Ovary (tissue), 7 donors: ENCODE measurements at regions not wholly inside any gene's neighbourhood (a gene's known extent, or its start where the extent isn't known, plus 50 kb on each side); places are given as distances from the start of the nearest gene placed in this dataset.

Experiments
- DNase-seq, 5 donors: peaks; one replicate each; pipeline ENCODE4 v3.0.0-alpha.2; 2019 to 2020
- H3K27ac ChIP-seq, 2 donors: fragments of 200-600 bp; one replicate each; pipeline versions ENCODE4 v1.5.1 to v1.8.0; 2019 to 2022
- H3K27me3 ChIP-seq: fragments of 200-600 bp; one replicate; pipeline ENCODE4 v1.8.0; 2022
- H3K36me3 ChIP-seq: fragments of 200-600 bp; sonication (generic); one replicate; pipeline ENCODE4 v1.5.1; 2019
- H3K4me1 ChIP-seq: one replicate; pipeline ENCODE4 v1.8.1; 2013; ENCODE audit warnings: mild to moderate bottlenecking, moderate library complexity; ENCODE audit not compliant: insufficient read depth
- H3K4me3 ChIP-seq: fragments of 200-600 bp; sonication (generic); one replicate; pipeline ENCODE4 v1.5.1; 2017
- H3K9me3 ChIP-seq, 2 donors: fragments of 200-600 bp in 1 of 2; sonication (generic) in 1 of 2; one replicate each; pipeline versions ENCODE4 v1.5.1 to v1.8.1; 2013 to 2019; ENCODE audit warnings: mild to moderate bottlenecking in 1 of 2, moderate library complexity in 1 of 2
- EP300 ChIP-seq: sonication (generic); formaldehyde crosslinking; IDR thresholded peaks from one replicate; pipeline ENCODE4 v1.6.1; 2017; ENCODE audit warnings: antibody characterized with exemption
- POLR2A ChIP-seq: fragments of 450-650 bp; IDR thresholded peaks from one replicate; pipeline ENCODE4 v1.6.1; 2017; ENCODE audit warnings: antibody characterized with exemption, mild to moderate bottlenecking, moderate library complexity
- WGBS, 3 donors: extraction: QIAGEN DNeasy Blood & Tissue Kit in 1 of 3; methylation state at CpG; one replicate each; pipeline versions ENCODE4 v1.1.5 to v1.1.7; 2013 to 2017; 5-methylcytosine and 5-hydroxymethylcytosine counted together
- intact Hi-C, 4 donors: fragments of 100-400 bp; cut with DNase I; formaldehyde crosslinking; loops; one replicate each; pipeline versions ENCODE4 v1.11.0 to v1.15.1; 2022 to 2023
- TF ChIP-seq, protein P1 (sequence below), 3 donors: fragments of 450-650 bp in 2 of 3; fragments of 200-600 bp in 1 of 3; IDR thresholded peaks; one replicate each; pipeline versions ENCODE4 v1.5.1 to v1.8.0; 2016 to 2022; ENCODE audit warnings: antibody characterized with exemption in 3 of 3, mild to moderate bottlenecking in 1 of 3
- donor health status: DM: no; HTN: no; CAD: no; lungs with moderate emphysema.
- donor health status: DM: no; HTN: no; CAD: no.
- donor health status: Bipolar disorder and iron deficiency.
- donor health status: DM: no; HTN: no; CAD: no.
- donor health status: DM: yes; HTN: yes; CAD: no.

DNA sequence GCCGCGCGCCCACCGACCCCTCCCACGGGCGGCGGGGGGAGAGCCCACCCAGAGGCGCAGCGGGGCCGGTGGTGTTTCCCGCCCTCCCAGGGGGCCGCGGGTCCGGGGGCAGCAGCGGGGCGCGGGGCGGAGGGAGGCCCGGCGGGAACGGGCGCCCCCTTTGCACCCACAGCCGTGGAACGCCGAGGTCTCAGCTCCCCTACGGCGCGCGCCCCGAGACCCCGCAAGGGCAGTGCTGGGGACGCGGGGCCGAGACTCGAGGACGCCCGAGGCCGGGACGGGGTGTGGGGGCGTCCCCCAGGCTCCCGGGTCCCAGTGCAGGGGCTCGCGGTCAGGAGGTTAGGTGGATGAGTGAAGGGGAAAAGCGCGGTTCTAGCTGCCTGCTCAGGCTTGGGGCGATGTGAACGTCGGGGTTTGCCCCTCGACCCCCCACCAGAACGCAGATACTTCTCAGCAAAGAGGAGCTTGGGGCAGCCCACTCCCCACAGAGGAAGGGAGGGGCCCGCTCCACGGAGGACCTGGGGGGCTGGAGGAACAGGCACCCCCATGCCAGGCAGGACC is 65.5 kb upstream of the BHLHE23 start:
- Histone ChIP-seq H3K36me3 (no peaks in the 10 kb centered on the region), H3K27ac (no peak overlapping the region), H3K4me3 (no peak overlapping the region), H3K27me3 (no peaks in the 10 kb centered on the region), H3K4me1 (no peaks in the 10 kb centered on the region), H3K9me3 (peaks cover 0 to 12% of the 10 kb centered on the region in 2 donors)
- intact Hi-C loops, result no loop called here
- DNase-seq, result peak in 2 of 5 donors; percentile 3 to 19
- no peak for TF ChIP-seq EP300
- TF ChIP-seq, protein P1, sequence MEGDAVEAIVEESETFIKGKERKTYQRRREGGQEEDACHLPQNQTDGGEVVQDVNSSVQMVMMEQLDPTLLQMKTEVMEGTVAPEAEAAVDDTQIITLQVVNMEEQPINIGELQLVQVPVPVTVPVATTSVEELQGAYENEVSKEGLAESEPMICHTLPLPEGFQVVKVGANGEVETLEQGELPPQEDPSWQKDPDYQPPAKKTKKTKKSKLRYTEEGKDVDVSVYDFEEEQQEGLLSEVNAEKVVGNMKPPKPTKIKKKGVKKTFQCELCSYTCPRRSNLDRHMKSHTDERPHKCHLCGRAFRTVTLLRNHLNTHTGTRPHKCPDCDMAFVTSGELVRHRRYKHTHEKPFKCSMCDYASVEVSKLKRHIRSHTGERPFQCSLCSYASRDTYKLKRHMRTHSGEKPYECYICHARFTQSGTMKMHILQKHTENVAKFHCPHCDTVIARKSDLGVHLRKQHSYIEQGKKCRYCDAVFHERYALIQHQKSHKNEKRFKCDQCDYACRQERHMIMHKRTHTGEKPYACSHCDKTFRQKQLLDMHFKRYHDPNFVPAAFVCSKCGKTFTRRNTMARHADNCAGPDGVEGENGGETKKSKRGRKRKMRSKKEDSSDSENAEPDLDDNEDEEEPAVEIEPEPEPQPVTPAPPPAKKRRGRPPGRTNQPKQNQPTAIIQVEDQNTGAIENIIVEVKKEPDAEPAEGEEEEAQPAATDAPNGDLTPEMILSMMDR (IDR thresholded peaks at IDR 0.05), result no peak
- no peak for TF ChIP-seq POLR2A
- WGBS, 3 donors, result 3 to 5% (median 3%) methylated on average over 32 to 52 of the region's 52 CpGs

DNA sequence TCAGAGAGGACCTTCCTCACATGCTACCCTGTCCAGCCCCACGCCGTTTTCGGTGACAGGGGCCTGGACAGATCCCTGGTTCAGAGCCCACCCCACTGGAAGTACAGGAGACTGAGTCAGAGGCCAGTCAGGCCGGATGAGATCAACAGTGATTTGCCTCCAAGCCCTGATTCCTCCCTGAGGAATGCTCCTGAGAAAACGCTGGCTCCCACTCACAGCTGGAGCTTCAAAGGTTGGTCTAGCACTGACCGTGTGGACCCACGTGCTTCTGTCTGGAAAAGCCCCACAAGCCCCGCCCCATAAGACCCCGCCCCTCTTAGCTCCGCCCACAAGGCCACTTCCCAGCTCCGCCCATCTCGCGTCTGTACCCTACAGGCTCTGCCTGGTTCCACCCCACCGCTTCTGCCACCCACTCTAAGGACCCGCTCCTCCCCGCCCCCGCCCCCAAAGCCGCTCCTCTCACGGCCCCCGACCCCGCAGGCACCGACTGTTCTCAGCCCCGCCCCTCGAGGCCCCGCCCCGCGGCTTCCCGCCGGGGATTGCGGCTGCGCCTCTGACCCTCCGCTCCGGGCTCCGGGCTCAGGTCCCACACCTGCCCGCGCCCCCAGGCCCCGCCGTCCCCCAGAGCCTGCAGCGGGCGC is 64.9 kb upstream of the BHLHE23 start:
- intact Hi-C loops, result no loop called here
- H3K27ac ChIP-seq, result no peak overlapping the region
- H3K4me3 ChIP-seq, result no peak overlapping the region
- H3K27me3 ChIP-seq, result no peaks in the 10 kb centered on the region
- DNase-seq, result peak in 1 of 5 donors; percentile 20
- WGBS, 3 donors, result 8 to 14% (median 10%) methylated on average over 21 to 40 of the region's 40 CpGs
- H3K36me3 ChIP-seq, result no peaks in the 10 kb centered on the region
- TF ChIP-seq EP300, result no peak
- no peak for TF ChIP-seq POLR2A
- TF ChIP-seq, protein P1 (IDR thresholded peaks at IDR 0.05), result no peak
- no peaks in the 10 kb centered on the region for H3K4me1 ChIP-seq
- H3K9me3 ChIP-seq, result peaks cover 0 to 12% of the 10 kb centered on the region in 2 donors

DNA sequence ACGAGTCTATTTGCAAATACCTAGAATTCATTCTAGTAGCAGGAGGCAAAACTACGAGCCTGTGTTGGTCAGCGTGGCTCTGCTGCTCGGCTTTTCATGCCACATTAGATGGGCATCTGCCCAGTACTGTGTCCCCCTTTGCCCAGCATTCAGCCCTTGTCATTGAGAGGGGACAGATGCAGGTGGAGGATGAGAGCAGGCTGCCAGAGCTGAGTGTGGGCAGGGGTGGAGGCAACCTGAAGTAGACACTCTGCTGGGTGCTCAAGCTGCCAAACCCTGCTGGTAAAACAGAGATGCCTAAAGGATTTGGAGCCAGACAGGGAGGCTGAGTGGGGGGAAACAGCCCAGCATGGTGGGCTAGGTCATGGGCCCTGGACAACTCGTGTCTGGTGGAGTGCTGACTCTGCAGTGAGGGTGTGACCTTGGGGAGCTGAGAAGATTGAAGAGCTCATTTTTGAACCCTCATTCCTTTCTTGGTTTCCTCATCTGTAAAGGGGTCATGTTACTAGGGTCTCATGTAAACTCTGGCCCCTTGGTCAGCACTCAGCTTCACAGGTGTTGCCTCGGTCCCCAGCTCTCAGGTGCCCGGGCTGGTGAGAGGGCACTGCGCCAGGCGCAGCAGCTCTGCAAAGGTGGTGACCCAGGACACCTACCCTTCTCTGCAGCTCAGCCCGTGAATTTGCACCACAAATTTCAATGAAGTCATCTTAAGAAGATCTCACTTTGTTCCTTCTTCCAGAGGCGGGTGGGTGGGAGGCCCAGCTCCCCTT is 64.2 kb upstream of the BHLHE23 start:
- Histone ChIP-seq H3K4me3 (no peak overlapping the region), H3K27me3 (no peaks in the 10 kb centered on the region), H3K36me3 (no peaks in the 10 kb centered on the region), H3K4me1 (no peaks in the 10 kb centered on the region), H3K27ac (no peak overlapping the region), H3K9me3 (peaks cover 0 to 8% of the 10 kb centered on the region in 2 donors)
- WGBS, 3 donors, result 72 to 86% (median 78%) methylated on average over 11 of the region's 11 CpGs
- TF ChIP-seq EP300 (no peak), POLR2A (no peak)
- no peak for DNase-seq
- intact Hi-C loops, result no loop called here

DNA sequence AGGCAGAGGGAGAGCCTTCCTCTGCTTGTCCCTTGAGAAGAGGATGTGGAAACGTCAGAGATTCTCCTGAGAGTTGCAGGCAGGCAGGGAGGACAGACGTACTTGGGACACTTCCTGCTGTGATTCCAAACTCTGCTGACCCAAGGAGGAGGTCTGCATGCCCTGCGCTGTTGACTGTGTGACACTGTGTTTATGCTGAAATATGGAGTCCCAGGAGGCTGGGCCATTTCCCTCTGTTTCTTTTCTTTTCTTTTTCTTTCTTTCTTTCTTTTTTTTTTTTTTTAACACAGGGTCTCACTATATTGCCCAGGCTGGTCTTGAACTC is 63.5 kb upstream of the BHLHE23 start:
- no peaks in the 10 kb centered on the region for H3K4me1 ChIP-seq
- TF ChIP-seq EP300 (no peak), POLR2A (no peak)
- TF ChIP-seq, protein P1 (IDR thresholded peaks at IDR 0.05), result no peak
- H3K36me3 ChIP-seq, result no peaks in the 10 kb centered on the region
- no peak overlapping the region for H3K4me3 ChIP-seq
- no peaks in the 10 kb centered on the region for H3K27me3 ChIP-seq
- no peak overlapping the region for H3K27ac ChIP-seq
- DNase-seq, result no peak
- WGBS, 3 donors, result 31 to 50% (median 37%) methylated on average over 3 of the region's 3 CpGs
- peaks cover 0 to 1% of the 10 kb centered on the region in 2 donors for H3K9me3 ChIP-seq
- intact Hi-C loops, result no loop called here
